Activated T-helper 1 cell treated with anti-CD3 and anti-CD28 coated beads, Interleukin-2, amount 50 U/mL, for 16 hours (primary cell): ENCODE measurements at regions not wholly inside any gene's neighbourhood (a gene's known extent, or its start where the extent isn't known, plus 50 kb on each side); places are given as distances from the start of the nearest gene placed in this dataset.
"Not testable (repeated sequence)": the region's sequence is repeated elsewhere in the genome, so short reads cannot be mapped to it uniquely, and the experiment has no call there.

Source experiments
- DNase-seq, 2 donors: peaks; one replicate each; pipeline ENCODE4 v3.0.0-alpha.2; 2020; ENCODE audit warnings: low read depth in 1 of 2, low spot score in 1 of 2

DNA sequence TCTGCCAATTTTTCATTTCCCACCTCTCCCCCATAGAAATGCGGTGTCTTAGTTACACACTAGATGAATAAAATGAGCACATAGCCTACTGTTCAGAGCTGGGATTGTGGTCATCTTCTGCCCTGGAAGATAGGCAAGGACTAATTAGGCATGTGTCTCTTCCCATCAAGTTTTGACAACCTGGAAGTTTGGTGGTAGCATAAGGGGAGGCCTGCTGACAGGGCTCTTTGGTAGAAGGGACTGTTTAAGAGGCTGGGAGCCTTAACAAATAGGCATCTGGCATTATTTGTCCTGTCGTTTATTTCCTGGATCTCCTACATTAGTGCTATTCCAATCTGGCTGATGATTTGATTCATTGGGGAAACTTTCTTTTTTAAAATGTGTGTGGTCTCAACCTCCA is 512.3 kb downstream of the ZNF385D start:
- DNase-seq = no peak

DNA sequence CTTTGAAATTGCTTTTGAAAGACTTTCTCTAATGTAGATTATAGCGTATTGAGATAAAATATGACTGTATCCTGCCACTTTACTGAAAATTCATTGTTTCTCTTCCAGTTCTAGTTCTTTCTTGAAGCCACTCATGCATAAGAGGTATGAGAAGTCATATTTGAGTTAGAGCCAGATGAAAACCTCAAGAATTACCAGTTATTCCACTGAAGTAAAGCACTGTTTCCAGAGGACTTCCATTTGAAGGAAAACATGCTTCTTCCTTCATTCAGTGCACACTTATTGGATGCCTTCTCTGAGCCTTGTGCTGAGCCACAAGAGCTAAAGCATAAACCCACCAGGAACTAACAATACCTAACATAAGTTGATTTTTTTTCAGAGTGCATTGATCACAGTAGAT is 513.4 kb downstream of the ZNF385D start:
- no peak for DNase-seq

DNA sequence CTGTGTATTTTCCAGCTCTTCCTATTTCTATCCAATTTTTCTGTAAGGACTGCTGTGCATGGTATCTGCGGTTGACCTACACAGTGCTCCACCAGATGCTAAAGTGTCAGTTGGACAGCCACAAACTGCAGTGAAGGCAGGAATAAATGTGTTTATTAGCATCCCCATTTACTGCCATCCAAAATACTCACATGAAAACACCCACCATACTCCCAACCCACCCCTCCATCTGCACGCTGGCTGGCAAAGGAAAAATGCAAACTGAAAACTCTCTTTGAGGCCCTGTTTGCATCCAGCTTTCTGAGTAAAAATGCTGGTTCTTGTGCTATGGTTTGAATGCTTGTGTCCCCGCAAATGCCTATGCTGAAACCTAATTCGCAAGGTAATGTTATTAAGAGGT is 515.5 kb downstream of the ZNF385D start:
- no peak for DNase-seq

DNA sequence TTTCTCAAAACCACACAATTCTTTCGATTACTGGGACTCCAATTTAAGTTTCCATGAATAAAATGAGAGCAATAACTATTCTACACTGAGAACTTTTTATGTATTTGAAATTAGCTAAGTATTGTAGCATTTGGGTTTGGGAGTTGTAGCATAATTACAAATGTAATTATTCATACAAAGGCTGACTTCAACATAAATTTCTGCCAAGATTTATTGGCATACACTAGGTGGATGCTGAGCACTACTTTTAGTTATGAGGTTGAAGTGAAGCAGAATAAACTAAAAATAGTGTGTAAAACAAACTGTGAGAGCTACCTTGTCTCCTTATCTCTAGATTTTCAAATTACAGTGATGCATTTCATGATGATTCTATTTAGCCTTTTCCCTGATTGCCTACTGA is 516.1 kb downstream of the ZNF385D start:
- DNase-seq = no peak

DNA sequence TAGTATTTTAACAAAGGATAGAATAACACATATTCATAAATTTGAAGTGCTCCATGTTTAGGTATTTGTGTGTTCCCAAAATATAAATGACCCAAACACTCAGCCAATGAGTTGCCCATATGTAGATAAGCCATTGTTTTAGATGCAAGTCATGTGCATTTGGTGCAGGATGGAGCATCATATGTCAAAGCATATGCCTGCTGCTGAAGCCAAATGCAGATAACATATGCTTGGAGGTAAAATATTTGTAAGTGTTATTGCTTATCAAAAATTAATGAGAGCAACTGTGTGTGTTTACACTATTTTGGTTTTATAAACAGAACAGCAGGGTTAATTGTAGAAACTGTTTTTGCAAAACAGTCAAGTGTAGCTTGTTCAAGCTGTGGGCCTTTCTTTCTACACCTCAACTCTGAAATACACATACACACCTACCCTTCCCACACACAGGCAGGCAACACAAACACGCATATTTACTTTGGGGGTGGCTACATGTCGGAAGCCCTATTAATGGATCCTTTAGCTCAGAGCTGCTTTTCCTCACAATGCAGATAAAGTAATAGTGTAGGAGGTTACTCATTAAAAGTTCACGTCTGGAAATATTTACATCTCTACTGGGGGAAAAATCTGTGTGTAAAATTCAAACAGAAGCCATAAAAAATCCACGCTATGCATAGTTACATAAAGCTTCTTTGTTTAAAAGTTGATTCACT is 521.4 kb downstream of the ZNF385D start:
- DNase-seq = no peak

DNA sequence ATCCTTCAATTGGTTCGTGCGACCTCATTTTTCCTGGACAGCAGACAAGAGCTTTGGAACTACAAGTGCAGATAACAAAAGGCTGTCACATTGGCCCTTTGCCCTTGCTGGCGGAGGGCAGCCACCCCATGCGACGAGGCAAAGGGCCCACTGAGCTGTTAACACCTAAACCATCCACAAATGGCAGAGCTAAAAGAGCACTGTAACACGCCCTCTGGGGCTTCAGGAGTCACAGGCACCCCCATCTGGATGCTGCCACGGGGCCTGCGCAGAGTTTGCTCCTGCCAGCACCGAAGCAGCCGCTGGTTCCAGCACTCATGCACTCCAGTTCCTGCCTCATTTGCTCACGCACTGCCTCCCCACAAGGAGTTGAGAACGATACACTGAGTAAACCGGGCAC is 524.9 kb downstream of the ZNF385D start:
- no peak for DNase-seq

DNA sequence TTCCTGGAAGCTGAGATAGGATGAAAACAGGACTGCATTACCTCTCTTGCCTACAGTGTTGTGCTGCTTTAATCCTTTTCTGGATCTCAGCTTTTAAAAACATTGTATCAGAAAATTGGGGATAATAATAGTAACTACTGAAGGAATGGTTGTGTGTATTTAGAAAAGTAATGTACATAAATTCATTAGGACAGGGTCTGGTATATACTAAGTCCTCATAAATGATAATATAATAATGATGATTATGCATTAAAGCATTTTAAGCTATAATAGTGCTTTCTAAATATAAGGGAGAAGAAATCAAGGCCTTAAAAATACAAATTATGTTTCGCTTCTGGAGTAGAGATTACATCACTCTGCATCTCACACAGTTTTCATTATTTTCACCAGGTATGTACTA is 530.1 kb downstream of the ZNF385D start:
- no peak for DNase-seq

DNA sequence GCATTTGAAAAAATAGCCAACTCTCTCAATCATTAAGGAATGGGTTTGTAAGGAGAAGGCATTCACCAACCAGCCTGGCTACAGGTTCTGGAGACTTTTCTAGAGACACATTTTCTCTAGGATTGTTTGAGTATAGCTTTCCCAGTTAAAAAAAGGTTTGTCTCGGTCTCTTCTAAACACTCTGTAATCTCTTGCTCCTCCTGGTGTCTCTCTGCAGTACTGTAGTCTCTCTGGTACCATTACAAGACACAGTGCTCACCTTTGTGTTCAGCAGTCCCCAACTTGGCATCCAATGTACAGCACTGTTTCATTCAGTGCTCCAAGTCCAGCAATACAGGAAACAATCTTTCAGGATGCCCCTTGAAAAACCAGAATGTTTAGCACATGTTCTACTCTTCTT is 534.4 kb downstream of the ZNF385D start:
- no peak for DNase-seq

DNA sequence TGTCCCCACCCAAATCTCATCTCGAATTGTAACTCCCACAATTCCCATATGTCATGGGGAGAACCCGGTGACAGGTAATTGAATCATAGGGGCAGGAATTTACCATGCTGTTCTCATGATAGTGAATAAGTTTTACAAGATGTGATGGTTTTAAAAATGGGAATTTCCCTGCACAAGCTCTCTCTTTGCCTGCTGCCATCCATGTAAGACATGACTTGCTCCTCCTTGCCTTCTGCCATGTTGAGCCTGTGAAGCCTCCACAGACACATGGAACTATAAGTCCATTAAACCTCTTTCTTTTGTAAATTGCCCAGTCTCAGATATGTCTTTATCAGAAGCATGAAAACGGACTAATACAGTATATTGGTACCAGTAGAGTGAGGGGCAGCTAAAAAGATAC is 546.9 kb downstream of the ZNF385D start:
- not testable (repeated sequence) for DNase-seq

DNA sequence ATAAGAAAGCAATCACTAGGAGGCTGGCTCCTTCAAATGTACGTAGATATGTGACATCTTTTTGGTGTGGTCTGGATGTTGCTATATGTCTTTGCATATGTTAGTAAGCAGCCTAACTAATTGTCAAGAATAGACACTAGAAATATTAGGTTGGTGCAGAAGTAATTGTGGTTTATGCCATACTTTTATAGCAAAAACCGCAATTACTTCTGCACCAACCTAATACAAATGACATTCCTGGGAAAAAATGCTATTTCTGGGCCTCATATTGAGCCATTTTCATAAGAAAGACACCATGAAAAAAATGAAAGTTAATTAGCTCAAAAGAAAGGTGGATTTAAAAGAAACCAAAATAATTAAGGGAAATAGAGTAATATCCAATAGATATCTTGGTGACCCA is 555.8 kb downstream of the ZNF385D start:
- no peak for DNase-seq

DNA sequence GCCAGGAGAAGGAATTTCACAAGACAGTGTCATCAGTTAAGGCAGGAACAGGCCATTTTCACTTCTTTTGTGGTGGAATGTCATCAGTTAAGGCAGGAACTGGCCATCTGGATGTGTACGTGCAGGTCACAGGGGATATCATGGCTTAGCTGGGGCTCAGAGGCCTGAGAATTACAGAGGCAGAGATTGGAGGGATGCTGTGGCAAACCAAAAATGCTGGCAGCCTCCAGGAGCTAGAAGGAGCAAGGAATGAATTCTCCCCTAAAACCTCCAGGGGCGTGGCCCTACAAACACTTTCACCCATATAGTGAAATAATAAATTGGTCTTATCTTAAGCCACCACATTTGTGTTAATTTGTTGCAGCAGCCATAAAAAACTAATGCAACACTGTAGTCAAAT is 557.0 kb downstream of the ZNF385D start:
- DNase-seq = not testable (repeated sequence)

DNA sequence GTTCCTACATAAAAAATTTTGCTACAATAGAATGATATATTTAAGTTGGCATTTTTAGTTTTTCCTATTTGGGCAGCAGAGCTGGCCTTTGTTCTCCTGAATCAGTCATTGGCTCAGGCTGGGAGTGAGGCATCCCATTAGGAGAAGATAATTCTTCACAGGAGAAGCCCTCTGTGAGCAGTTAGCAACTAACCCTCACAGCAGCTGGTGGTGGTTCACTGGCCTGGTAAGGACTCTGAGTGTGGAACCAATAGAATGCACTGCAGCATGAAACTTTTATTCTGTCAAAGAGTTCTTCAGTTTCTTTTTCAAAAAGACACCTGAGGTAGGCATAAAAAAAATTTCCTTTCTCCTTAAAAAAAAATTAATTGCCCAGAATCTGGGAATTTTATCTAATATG is 562.6 kb downstream of the ZNF385D start:
- no peak for DNase-seq

DNA sequence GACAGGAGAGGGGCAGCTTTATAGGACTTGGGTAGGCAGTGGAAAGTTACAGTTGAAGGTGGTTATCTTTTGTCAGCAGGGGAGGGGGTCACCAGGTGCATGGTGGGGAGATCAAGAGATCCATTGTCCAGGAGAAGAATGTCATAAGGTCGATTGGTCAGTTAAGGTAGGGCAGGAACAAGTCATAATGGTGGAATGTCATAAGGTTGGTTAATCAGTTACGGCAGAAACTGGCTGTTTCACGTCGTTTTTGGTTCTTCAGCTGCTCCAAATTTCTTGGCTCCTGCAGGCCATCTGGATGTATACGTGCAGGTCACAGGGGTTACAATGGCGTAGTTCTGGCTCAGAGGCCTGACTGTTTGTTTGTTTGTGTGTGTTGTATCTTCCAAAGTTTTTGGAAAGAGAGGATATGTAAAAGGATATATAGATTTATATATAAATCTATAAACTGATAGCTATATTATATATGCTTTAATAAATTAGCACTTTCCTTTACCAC is 565.1 kb downstream of the ZNF385D start:
- no peak for DNase-seq

DNA sequence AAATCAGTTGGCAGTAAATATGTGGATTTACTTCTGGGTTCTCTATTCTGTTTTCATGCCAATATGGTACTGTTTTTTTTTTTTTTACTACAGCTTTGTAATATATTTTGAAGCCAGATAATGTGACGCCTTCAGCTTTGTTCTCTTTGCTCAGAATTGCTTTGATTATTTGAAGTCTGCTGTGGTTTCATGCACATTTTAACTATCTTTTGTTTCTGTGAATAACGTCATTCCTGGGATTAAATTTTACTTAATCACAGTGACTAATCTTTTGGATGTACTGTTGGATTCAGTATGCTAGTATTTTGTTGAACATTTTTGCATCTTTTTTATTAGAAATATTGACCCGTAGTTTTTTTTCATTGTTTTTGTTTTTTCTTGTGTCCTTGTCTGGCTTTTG is 576.5 kb downstream of the ZNF385D start:
- no peak for DNase-seq

DNA sequence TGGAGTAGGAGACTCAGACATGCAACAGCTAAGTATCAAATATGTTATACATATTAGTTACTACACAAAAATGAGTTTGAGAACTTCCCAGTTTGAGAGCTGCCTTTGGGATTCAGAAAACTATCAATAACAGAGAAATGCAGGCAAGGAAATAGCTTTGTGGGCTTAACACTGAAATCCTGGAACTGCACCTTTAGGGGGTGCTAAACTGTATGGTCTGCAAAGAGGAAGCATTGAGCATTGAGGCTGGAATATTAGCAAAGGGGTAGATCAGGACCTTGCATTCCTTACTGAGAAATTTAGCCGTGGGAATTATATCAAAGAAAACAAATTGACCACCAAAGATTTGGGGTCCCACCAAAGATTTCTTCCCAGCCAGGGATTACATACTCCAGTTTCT is 580.0 kb downstream of the ZNF385D start:
- DNase-seq = no peak

DNA sequence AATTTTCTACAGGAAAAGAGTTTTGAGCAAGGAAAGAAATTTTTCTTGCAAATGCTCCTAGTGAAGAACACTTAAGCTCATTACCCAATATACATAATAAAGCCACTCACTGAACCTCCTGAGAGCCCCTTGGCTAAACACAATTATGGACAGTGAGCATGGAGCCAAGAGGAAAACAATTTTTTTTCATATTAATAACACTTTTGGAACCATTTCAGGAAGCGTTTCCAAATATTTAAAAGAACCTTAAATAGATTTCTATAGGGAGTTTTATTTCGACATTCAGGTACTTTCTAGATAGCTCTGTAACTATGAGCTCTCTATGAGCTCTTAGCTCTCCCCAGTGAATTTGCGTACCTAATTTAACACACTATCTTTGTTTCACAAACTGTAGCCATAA is 581.1 kb downstream of the ZNF385D start:
- no peak for DNase-seq

DNA sequence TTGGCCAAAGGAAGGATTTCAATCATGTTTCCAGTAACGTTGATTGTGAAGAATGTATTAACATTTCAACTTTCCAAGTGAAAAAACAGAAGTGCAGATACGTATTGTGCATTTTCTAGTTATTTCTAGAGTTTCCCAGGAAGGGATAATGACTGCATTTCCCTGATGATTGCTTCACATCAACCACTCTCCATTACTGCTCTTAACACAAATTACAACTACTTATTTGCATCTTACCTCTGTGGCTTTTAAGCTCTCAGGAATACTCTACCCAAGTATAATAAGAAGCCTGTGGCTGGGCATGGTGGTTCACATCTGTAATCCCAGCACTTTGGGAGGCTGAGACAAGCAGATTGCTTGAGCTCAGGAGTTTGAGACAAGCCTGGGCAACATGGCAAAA is 582.5 kb downstream of the ZNF385D start:
- no peak for DNase-seq

DNA sequence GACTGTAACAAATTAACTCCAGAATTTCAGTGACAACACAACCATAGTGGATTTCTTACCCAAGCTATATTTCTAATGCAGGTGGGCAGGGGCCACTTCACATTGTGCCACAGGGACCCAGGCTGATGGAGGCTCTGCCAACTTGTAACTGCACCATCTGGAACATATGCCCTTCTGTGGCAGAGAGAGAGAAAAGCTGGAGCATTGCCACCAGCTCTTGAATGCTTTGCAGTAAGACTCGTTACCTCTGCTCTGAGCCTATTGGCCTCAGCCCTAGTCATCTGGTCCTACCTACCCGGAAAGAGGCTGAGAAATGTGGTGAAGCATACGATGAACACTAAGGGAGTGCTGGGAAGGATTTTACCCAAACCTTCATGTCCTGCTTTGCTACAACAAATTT is 587.1 kb downstream of the ZNF385D start:
- no peak for DNase-seq

DNA sequence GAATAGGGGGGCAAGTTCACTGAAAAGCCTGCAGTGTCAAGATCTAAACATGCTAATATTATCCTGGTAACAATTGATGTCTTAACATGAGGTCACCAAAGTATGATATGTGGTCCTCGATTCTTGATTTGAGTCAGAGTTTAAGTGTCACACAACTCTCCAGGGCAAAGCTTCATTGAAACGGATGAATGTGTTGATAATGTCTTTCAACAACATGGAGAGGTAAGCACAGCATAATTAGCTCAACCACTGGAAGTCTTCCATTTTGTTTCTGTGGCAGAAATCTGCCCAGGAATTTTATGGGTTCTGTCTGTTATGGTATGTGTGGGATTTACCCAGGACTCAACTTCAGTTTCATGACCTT is 591.5 kb downstream of the ZNF385D start:
- no peak for DNase-seq

DNA sequence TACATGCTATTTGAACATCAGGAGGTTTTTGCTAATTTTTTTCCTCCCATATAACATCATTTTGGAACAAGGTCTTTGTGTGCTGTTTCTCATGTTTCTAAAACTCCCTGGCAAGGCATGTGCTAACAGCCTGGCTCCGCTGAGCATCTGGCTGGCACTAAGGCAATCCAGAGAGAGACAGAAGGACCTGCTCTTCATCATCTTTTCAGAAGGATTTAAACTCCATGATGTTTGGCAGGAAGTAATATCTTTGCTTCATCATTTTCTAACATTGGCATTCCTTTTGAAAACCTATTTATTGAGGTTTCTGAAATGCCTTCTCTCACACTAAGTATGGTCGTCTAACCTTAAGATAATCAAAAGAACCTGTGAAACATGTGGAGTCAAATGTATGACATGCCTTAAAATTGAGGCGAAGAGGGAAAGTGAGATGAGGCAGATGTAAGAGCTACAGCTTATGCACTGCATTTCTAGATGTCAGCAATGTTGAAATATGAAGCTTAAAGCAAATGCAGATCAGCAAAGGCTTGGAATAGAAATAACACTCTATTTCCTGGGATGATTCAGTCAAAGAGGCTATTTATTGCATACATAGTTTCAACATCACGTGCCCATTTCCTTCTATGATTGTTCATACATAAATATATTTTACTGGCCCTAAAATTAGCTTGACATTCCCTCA is 592.0 kb downstream of the ZNF385D start:
- DNase-seq = no peak

DNA sequence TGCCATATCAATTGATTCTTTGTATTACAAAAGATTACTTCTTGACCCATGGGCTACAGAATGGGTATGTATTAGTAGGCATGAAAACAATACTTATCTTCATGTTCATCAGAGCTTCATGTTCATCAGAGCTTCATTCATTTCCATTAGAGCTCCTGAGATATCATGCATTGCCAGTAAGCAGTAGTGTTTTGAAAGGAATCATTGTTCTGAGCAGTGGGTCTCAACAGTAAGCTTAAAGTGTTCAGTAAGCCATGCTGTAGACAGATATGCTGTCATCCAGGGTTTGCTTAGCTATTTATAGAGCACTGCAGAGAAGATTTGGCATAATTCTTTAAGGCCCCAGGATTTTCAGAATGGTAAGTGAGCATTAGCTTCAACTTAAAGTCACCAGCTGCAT is 596.1 kb downstream of the ZNF385D start:
- no peak for DNase-seq

DNA sequence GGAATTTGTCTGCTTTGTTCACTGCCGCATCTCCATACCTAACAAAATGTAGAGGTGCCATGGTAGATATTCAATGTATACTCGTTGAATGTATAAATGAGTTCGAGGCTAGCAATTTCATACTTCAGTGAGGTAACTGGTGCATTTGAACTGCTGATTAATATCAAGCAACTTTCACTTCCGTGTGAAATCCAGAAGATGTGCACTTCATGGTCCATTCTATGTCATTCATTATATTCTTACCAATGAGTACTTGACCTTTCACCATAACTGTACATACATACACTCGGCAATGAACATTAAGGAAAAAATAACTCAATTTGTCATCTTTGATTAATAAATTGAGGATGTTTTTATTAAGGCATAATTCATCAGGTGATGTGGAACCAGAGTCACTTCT is 598.5 kb downstream of the ZNF385D start:
- no peak for DNase-seq

DNA sequence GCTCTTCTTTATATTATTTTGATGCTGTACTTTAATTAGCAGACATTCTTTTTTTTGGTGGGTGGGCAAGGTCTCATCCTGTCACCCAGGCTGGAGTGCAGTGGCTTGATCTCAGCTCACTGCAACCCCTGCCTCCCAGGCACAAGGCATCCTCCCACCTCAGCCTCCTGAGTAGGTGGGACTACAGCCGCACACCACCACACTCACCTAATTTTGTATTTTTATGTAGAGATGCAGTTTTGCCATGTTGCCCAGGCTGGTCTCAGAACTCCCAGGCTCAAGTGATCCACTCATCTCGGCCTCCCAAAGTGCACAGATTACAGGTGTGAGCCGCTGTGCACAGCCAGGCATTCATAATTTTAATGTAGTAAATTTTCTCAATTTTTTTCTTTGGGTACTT is 608.1 kb downstream of the ZNF385D start:
- no peak for DNase-seq
